Testis (tissue), 2 donors: ENCODE measurements at regions not wholly inside any gene's neighbourhood (a gene's known extent, or its start where the extent isn't known, plus 50 kb on each side); places are given as distances from the start of the nearest gene placed in this dataset.

Experiments
- POLR2A ChIP-seq: fragments of 450-650 bp; IDR thresholded peaks from one replicate; pipeline ENCODE4 v1.6.1; 2017; ENCODE audit warnings: antibody characterized with exemption, mild to moderate bottlenecking, moderate library complexity
- TF ChIP-seq, protein P1 (sequence below), 3 experiments: fragments of 450-650 bp in 2 of 3; fragments of 200-600 bp in 1 of 3; sonication (generic) in 1 of 3; IDR thresholded peaks; one replicate each; pipeline ENCODE4 v1.5.1; 2016 to 2019; ENCODE audit warnings: antibody characterized with exemption in 3 of 3, mild to moderate bottlenecking in 2 of 3, moderate library complexity in 1 of 3

DNA sequence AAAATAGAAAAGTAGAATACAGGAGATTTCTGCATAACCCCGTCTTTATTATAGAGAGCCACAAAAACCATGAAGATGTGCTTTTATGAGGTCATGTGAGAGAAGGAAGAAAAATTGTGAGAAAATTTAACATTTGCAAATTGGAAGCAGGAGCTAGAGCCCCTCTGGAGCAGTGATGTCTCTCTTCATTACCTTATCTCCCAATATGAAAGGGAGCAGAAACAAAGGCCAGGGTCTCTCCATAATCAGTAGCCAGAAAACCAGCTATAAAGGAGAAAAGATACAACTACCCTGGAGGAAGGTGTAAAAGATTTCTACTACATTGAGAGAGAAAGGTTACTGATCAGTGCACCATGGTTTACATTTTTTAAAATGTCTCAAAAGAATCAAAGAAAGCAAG, 53.2 kb upstream of the ITGA1 start:
- TF ChIP-seq, protein P1, sequence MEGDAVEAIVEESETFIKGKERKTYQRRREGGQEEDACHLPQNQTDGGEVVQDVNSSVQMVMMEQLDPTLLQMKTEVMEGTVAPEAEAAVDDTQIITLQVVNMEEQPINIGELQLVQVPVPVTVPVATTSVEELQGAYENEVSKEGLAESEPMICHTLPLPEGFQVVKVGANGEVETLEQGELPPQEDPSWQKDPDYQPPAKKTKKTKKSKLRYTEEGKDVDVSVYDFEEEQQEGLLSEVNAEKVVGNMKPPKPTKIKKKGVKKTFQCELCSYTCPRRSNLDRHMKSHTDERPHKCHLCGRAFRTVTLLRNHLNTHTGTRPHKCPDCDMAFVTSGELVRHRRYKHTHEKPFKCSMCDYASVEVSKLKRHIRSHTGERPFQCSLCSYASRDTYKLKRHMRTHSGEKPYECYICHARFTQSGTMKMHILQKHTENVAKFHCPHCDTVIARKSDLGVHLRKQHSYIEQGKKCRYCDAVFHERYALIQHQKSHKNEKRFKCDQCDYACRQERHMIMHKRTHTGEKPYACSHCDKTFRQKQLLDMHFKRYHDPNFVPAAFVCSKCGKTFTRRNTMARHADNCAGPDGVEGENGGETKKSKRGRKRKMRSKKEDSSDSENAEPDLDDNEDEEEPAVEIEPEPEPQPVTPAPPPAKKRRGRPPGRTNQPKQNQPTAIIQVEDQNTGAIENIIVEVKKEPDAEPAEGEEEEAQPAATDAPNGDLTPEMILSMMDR (IDR thresholded peaks at IDR 0.05), result no peak
- no peak for TF ChIP-seq POLR2A
